Middle frontal gyrus (tissue), 1 donor: ENCODE measurements at regions not wholly inside any gene's neighbourhood (a gene's known extent, or its start where the extent isn't known, plus 50 kb on each side); places are given as distances from the start of the nearest gene placed in this dataset.

Experiments used
- DNase-seq: peaks from one replicate; pipeline ENCODE4 v3.0.0-alpha.2; 2015; ENCODE audit warnings: low spot score; ENCODE audit errors: extremely low spot score

DNA sequence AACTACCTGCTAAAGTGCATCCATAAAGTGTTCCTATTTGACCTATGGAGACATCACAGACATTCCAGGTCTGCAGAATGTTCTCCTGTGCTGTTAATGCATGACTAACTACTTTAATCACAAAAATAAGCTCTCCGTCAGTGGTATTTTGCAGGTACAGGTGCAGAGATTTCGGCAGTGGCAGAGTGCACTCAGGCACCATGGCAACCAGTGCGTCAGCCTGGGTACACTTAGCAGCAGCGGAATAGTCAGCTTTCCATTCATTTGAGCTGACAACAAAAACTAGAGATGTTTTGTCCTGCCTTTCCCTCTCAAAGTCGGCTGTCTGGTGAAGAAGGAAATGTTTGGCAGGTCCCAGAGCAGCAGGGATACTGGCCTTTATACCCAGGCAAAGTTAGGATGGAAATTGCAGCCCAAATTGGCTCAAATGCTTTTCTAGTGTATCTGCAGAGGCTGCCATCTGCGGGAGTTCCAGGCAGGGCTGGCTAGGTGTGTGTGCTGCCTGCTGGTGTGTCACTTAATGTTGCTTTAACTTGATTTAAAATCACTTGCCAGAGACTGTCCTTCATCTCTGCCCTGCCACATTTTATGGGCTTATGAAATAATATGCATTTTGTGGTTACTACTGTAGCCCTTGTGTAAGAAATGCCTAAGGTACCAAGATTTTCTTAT, 195.8 kb downstream of the RAP2A start:
- no peak for DNase-seq

DNA sequence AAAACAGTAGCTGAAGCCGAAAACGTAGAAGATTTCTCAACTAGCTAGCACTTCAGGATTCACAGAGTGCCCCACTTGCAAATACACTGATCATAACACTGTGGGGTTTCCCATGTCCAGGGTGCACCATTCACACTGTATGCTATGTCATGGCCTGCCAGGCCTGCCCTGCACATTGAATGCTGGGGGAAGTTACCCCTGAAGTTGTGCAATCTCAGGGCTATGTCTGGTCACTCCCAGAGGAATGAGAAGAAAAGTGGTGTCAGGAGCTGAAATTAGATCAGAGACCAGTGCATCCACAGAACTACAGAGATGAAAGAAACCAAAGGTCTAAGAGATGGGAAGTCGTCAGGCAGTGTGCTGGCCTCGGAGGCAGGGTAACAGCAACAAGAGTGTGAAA, 196.8 kb downstream of the RAP2A start:
- no peak for DNase-seq

DNA sequence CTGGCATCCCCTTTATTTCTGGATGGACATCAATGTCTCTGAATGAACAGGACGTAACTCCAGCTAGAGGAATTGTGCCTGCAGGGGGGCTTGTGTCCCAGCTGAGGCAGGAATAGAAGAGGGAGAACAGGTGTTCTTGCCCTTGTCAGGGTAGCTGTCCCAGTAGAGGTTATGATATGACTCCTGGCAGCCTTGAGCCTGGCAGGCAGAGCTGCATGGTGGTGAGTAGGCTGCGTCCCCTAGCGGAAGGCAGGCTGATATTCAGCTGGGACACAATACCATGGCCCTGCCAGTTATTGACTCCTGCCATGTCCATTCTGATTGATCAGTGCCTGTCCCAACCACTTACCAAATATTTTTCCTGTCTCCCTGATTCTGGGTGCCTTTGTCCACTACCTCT, 197.2 kb downstream of the RAP2A start:
- no peak for DNase-seq

DNA sequence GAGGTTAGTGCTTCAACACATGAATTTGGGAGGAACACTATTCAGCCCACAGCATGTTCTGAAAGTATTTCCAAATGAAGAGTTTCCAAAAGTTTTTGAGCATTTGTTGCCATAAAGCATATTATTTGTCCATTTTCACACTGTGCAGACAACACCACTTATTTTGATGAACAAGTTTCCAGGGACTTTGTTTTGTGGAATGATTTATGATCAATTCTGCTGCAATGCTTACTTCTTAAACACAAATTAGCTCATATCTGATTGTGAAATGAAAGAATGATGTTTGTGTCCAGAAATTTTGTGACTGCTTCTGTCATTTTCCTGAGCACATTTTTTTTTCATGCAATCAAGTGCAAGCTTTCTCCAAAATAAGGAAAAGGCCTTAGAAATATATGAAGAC, 205.3 kb downstream of the RAP2A start:
- DNase-seq = no peak

DNA sequence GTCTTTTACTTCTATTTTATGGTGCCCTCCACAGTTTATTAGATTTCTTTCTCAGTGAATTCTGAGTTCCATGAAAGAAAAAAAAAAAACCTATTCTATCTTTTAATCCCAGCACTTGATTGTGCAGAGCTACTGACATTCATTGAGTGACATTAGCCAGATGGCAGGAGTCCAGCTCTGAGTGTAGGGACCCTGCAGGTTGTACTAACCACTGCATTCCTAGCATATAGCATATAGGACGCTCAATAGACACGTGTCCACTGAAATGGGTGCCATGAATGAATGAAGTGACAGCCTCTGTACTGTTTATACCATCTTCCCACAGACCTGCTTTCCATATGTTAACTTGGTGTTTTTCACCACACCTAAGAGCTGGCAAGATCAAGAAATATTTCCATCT, 206.3 kb downstream of the RAP2A start:
- DNase-seq = no peak

DNA sequence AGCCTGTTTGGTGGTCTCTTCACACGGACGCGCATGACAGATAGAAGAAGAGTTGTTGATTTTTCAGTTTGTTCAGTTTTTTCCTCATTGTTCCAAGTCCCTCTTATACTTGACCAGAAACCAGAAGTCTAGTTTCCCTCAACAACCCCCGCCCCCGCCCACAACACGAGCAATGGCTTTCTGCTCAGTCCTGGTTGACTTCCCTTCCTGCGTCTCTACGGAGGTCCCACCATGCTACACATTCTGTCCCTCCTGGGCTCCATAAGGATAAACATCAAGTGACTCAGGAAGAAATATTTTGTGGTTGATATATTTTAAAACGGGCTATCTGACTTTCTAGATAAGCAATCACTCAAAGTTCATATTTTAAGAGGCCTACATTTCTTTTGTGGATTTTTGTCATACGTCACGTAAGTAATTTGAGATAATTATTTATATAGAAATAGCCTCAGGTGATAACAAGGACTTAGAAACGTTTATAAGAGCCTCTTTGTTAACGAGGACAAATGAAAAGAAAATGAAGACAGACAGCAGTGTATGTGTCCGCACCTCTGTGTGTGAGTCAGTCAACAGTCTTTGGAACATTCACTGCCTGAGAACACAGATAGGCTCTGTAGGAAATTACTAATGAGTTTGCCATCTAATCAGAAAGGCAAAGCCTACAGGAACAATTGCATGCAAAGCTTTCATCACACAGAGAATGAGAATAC, 214.4 kb downstream of the RAP2A start:
- no peak for DNase-seq

DNA sequence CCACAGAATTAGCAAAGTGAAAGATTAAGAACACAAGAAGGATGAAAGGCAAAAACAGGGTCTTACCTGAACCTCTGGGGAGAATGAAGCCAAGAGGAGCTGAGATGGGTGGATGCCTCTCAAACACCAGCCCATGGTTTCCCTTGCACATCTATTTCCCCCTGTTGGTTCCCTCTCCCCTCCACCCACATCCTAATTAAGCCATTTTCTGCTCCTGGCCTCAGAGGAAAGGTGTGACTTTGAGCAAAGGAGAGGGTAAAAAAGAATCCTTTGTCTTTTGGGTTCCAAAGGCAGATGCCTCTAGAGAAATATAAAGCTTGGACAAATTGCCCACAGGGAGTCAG, 214.9 kb downstream of the RAP2A start:
- no peak for DNase-seq

DNA sequence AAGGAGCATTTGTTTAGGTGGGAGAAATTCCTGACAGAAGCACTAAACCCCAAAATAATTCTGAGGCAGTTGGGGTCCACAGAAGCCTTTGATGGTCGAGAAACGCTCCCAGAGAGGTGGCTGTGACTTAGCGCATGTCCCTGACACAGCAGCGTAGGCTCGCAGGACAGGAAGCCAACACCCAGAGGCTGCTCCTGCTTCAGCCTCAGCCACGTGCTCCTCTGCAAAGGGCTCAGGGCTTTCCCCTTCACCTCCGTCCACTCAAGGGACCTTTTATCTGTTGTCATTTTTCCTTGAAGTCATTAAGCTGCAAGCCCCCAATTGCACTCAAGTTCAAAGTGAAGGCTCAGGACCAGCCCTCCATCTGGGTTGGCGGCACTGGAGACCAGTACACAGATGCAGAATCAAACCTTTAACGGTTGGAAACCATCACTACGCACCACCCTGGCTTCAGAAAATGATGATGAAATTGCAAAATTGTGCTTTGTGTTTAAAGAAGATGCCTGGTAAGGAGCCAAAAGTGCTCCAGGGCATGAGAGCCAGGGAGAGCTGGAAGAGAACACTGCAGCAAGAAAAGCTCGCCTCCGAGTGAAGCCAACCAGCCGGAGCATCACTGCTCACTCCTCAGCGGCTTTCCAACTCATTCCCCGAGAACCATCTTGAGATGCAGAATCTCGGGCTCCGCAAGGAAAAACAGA, 219.6 kb downstream of the RAP2A start:
- no peak for DNase-seq

DNA sequence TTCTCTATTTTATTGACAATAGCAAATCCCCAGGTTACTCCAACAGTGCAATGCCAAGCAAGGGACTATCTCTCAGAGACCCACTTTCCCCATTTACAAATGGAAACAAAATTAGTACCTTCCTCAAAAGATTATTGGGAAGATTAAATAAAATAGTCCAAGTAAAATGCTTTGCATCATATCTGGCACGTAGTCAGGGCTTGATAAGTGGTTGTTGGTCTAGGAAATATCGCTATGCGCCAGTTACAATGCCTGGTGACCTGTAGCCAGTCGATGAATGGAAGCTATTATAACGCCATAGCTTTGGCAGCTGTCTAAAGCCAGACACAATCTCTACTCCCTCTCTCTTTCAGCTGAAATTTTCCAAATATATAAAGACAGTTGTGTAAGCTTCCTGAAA, 220.3 kb downstream of the RAP2A start:
- DNase-seq = no peak

DNA sequence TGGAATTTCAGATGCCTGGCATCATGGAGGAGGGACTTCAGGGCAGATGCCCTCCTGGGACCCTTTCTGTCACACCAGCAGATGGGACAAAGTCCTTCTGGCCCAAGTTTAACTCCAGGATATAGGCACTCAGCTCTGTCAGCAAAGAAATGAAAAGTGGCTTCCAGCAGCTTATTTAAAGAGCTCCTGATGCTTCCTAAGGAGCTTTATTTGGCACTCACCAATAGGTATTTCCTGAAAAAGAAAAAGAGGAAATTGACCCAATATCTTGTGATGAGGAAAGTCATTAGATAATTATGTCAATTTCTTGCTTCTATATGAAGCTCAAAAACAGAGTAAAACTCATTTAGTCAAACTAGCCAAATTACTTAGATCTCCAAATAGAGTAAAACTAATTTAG, 224.6 kb downstream of the RAP2A start:
- no peak for DNase-seq

DNA sequence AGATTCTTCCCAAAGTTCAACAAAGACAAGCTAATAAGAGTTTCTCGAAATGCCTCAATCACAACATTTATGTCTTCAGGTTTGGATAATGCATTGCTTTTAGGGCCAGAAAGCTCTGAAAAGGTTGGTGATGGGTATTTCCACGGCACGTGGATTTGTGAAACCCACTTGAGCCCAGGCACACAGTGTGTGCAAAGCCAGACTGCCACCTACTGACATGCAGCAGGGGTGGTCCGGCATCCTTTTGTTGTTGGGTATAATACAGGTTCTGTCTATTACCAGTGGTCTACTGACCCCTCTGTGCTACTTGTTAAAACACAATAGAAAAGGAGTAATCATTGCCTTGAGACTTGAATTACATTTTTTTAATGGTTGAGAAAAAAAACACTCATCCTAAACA, 225.6 kb downstream of the RAP2A start:
- DNase-seq = no peak

DNA sequence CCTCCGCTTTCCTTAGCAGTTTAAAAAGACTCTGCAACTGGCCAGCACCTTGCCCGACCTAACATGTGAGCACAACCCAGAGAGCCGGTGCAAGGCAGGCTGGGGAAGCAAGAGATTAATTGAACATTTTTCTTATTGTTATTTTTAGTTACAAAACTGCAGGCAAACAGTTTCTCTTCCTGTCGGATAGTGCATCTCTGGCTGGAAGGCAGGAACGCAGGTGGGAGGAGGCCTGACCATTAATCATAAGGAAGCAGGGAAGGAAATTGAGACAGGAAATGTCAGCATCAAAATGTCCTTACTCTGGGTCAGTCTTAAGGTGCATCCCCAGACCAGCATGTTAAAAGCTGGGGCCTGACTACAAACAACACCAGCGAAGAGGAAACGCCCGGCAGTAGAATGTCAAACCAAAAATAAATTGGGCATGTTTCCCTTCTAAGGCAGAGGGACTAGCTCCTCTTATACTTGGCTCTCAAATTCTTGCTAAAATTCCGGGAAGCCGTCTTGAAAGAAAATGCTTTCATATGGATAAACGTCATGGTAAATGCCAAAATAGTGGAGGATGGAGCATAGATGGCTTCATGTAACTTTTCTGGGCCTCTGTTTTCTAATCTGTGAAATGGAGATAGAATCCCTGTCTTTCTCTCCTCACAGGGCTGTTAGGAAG, 226.8 kb downstream of the RAP2A start:
- no peak for DNase-seq

DNA sequence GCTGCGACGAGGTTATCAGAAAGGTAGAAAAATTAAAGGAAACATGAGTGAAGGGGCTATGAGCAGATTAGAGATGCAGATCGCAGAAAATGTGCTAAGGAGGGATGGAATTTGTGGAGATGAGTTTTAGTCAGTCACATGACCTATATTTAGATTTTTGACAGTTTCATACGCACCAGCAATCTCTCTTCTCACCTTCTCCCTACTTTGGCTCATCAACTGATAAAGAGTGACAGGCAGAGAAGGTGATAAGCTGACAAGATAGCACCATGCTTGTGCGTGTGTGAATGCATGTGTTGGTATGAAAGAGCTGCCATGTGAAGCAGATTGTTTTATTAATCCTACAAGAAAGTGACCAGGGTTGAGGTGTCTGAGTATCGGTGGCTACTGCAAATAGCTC, 252.6 kb downstream of the RAP2A start:
- no peak for DNase-seq

DNA sequence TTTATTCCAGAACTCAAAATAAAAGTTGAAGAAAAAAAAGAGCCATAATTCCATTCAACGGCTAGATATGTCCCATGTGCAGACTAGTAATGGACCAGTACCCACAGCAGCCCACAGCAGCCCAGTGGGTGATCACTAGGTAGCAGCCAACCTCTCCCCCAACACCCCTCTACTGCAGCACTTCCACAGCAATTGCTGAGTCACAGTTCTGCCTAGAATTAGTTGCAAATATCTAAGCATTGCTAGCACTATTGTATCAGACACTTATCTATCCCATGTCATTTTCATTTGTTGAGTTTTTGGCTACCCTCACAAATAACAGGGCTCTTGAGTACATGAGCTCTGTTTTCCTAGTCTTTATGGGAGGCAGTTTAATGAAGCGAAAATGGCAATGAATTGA, 258.7 kb downstream of the RAP2A start:
- DNase-seq = no peak

DNA sequence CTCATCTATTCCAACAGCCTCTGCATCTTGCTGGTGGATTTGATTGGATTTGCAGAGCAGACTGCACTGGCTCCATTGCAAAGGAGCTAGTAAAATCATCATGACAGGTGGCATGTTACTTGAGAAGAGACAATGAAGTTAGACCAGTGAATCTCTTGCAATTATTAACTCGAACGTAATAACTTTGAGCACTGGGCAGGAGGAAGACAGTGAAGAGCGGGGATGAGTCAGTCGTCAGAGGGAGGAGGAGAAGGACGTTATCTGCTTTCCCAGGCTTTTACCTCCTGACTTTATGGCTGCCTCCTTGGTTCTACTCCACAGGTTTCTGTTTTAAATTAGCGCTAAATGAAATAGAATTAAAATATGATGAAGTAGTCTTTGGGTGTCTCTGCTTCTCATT, 257.8 kb upstream of the IPO5 start:
- DNase-seq = no peak

DNA sequence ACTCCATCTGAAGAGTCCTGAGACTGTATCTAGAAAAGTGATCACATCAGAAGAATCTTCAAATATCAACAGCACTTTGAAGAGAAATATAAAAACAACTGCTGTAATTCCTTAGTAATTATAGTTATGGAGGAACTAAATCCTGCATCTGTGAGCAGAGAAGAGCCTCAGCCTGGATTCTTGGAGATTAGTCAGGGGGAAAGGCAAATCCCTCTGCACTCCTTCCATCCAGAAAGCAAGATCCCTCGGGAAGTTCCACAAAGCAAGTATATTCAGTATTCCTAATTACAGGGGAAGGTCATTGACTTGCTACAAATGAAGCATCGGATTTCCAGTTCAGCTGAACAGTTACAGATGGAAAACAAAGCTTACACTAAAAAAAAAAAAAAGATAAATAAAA, 256.6 kb upstream of the IPO5 start:
- DNase-seq = no peak

DNA sequence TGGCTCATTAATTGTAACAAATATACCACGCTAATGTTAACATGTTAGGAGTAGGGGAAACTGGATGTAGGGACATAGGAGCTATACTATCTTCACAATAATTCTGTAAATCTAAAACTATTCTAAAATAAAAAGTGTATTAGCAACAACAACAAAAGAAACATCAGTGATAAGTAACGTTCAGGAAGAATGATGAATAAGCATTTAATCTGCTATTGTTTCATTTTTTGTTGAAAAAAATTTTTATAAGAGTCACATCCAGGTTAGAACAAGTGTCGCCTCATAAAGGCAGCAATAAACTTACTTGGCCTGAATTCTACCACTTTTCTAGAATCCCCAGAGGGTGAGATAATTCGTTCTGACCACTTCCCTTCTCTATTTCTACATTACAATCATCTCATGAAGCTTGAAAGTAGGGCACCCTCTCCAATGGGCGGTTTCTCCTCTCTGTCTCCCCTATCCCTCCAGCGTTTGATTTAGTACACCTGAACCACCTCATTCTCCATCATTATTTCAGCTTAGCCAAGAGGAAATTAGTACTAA, 253.1 kb upstream of the IPO5 start:
- no peak for DNase-seq

DNA sequence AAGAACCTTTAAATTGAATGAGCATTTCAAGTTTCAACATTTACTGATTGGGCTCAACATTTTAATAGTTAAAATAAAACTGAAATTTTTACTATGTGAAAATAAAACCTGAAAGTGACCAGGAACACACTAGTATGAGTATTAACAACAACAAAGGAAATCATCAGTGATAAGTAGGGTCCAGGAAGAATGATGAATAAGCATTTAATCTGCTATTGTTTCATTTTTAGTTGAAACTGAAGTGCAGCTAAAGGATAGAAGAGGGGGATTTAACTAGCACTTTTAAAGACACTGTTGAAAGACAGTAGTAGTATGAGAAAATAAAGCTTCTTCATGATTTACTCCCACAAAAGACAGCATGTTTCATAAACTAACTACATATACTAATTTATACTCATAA, 250.9 kb upstream of the IPO5 start:
- DNase-seq = no peak

DNA sequence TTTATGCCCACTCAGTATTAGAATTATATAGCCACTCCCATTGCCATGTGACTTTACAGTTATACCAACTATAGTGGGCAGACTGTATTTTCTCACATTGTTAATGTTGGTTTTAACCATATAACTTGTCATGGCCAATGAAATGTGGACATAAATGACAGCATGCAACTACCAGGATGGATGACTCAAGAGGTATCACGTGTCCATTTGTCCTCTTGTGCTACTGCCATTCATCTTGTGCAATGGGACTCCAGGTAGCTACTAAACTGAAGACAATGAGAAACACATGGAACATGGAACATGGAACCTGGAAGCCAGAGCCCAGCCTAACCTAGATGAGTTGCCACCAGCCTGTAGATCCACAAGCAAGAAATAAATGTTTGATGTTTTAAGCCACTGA, 242.7 kb upstream of the IPO5 start:
- no peak for DNase-seq

DNA sequence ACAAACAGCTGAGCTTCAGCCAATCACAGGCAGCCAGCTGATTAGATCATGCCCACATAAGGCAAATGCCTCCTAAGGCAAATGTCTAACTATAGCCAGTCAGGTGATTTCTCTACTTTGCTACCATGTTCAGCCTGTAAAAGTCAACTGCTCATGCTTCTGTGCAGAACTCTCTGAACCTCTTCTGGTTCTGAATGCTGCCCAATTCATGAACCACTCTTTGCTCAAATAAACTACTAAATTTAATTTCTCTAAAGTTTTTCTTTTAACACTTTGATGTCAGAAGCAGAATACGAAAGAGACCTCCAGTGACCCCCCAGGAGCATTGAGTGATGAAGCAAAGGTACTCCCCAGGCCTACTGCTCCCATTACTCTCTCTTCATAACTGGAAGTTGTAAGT, 240.7 kb upstream of the IPO5 start:
- no peak for DNase-seq

DNA sequence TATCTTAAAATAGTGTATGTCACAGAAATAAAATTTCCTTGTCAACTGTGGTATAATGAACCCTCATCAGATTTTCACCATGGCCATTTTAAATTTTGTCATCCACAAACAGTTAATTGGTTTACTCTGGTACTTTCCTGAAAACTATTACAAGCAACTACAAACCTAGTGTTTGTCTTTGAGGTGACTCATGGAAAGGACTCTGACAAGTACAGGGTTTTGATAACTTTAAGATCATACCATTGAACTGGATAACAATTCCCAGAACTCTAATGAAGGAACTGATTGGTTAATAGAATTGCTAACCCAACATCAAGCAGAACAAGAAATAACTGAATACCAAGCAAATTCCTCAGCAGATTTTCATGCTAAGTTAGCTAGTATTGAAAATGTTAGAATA, 237.7 kb upstream of the IPO5 start:
- DNase-seq = no peak

DNA sequence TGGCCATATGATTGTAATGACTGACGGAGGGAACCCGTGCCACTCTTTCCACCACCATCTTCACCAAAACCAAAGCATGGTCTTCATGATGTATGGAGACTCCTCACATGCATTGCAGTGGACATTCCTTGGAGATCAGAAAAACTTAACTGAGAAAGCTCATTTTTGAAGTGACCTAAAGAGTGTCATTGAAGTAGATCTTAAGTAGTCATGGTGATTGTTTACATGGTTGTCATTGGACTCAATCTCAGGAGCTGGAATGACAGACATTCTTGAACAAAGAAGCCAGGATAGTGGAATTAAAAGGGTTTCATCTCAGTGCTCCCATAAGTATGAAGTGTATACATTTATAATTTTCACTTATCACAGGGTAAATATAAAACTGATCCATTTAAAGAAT, 236.7 kb upstream of the IPO5 start:
- DNase-seq = no peak
